HepG2 (cell line): ENCODE measurements at regions not wholly inside any gene's neighbourhood (a gene's known extent, or its start where the extent isn't known, plus 50 kb on each side); places are given as distances from the start of the nearest gene placed in this dataset.

ENCODE experiments used
- ATAC-seq: fragments of 200-7000 bp; cut with Tn5 transposase; 3 replicates; pipeline ENCODE4 v1.9.1; 2020; ENCODE audit warnings: mild to moderate bottlenecking, moderate library complexity
- BruUV-seq: library from RNA; stranded (reverse); fragments of 400-500 nt; replicated peaks from 2 replicates; lab custom pipeline; 2021; lab: Mats Ljungman, UMichigan
- CTCF ChIA-PET: fragments of 300-600 bp; formaldehyde crosslinking; extraction: SDS; loops from one replicate; lab custom pipeline; 2021; ENCODE audit warnings: low total read pairs, inconsistent platforms, low intra/inter-chr PET ratio; lab: Yijun Ruan, JAX
- POLR2A ChIA-PET: fragments of 350-600 bp; sonication (Branson Sonifier 250); formaldehyde crosslinking; loops from one replicate; lab custom pipeline; 2020; ENCODE audit warnings: antibody characterized with exemption, inconsistent platforms; lab: Yijun Ruan, JAX
- DNase-seq: peaks from one replicate; pipeline ENCODE4 v3.0.0-alpha.2; 2015; ENCODE audit warnings: low spot score
- FAIRE-seq: peaks from 3 replicates; lab custom pipeline; 2011; peaks lifted over from hg19 to GRCh38; lab: Jason Lieb, UNC
- H2AFZ ChIP-seq: one replicate; pipeline ENCODE4 v1.6.1; 2011; ENCODE audit warnings: low read length, inconsistent platforms
- H3K27ac ChIP-seq: fragments of 300-600 bp; 3 replicates; pipeline ENCODE4 v1.8.0; 2011; ENCODE audit warnings: mixed run types, mild to moderate bottlenecking, mixed read lengths, low read length, inconsistent platforms; ENCODE audit not compliant: insufficient read depth; ENCODE audit errors: extremely low read length
- H3K27me3 ChIP-seq, 2 experiments: fragments of 200-600 bp in 1 of 2; 2 replicates in 1 of 2; 3 replicates in 1 of 2; pipeline versions ENCODE4 v1.6.0 to v1.8.0; 2011; ENCODE audit warnings: low read length in 2 of 2, mild to moderate bottlenecking in 2 of 2, moderate library complexity in 2 of 2, inconsistent platforms in 1 of 2; ENCODE audit not compliant: insufficient read depth in 2 of 2, control insufficient read depth in 1 of 2
- H3K36me3 ChIP-seq, 2 experiments: fragments of 200-600 bp in 1 of 2; replicated peaks in 1 of 2; 2 replicates in 1 of 2; 3 replicates in 1 of 2; pipeline versions ENCODE4 v1.5.1 to v1.8.0; 2011; ENCODE audit warnings: low read length in 2 of 2, inconsistent platforms in 1 of 2; ENCODE audit not compliant: insufficient read depth in 2 of 2, control insufficient read depth in 1 of 2
- H3K4me1 ChIP-seq: 2 replicates; pipeline ENCODE4 v1.5.1; 2012; ENCODE audit warnings: low read length, inconsistent platforms; ENCODE audit not compliant: insufficient read depth
- H3K4me2 ChIP-seq: 2 replicates; pipeline ENCODE4 v1.6.0; 2011; ENCODE audit warnings: low read depth, low read length, inconsistent platforms
- H3K4me3 ChIP-seq, 3 experiments: fragments of 200-600 bp in 1 of 3; sonication (generic), shearing (Covaris generic) in 1 of 3; replicated peaks in 1 of 3; 2 replicates each; pipeline ENCODE4 v1.5.1; 2011 to 2016; ENCODE audit warnings: low read length in 3 of 3, inconsistent platforms in 2 of 3, low read depth in 2 of 3, mild to moderate bottlenecking in 2 of 3, control low read depth in 1 of 3, mixed read lengths in 1 of 3; ENCODE audit not compliant: insufficient read depth in 1 of 3
- H3K79me2 ChIP-seq: one replicate; pipeline ENCODE4 v1.6.1; 2011; ENCODE audit warnings: low read length, inconsistent platforms; ENCODE audit not compliant: insufficient read depth
- H3K9ac ChIP-seq: 2 replicates; pipeline ENCODE4 v1.6.0; 2011; ENCODE audit warnings: mild to moderate bottlenecking, low read depth, low read length, inconsistent platforms; ENCODE audit not compliant: insufficient read depth
- H3K9me3 ChIP-seq: 2 replicates; pipeline ENCODE4 v1.5.1; 2012; ENCODE audit warnings: mild to moderate bottlenecking, low read length
- H4K20me1 ChIP-seq: 2 replicates; pipeline ENCODE4 v1.6.0; 2011; ENCODE audit warnings: inconsistent platforms, mild to moderate bottlenecking, low read length, moderate library complexity; ENCODE audit not compliant: insufficient read depth
- MEIS1 ChIP-seq: sonication (generic); formaldehyde crosslinking; IDR thresholded peaks from 2 replicates; pipeline ENCODE4 v1.9.0; 2021; ENCODE audit warnings: mild to moderate bottlenecking, missing genetic modification reagents, moderate library complexity, borderline replicate concordance
- NR2F6 ChIP-seq, 2 experiments: IDR thresholded peaks; 2 replicates each; pipeline ENCODE4 v1.6.1; 2016; ENCODE audit warnings: antibody characterized with exemption in 1 of 2, mild to moderate bottlenecking in 1 of 2
- RXRA ChIP-seq: sonication (generic); formaldehyde crosslinking; IDR thresholded peaks from 2 replicates; pipeline ENCODE4 v1.5.1; 2020; ENCODE audit warnings: missing genetic modification reagents
- ZFP82 ChIP-seq: sonication (generic); formaldehyde crosslinking; IDR thresholded peaks from 2 replicates; pipeline ENCODE4 v1.5.1; 2020; ENCODE audit warnings: mild to moderate bottlenecking, missing genetic modification reagents, borderline replicate concordance
- WGBS: methylation state at CpG from one replicate; pipeline ENCODE4 v1.1.6; 2017; ENCODE audit warnings: low lambda C conversion rate; 5-methylcytosine and 5-hydroxymethylcytosine counted together
- in situ Hi-C: cut with HindIII; loops from 2 replicates; pipeline ENCODE4 v1.10.0; 2017; ENCODE audit warnings: low pct_unique_long_range_greater_than_20kb; ENCODE audit not compliant: extremely low pct_ligation_motif_present
- intact Hi-C: fragments of 100-400 bp; cut with micrococcal nuclease; formaldehyde crosslinking; loops from one replicate; pipeline ENCODE4 v1.10.0; 2022; ENCODE audit not compliant: unreplicated experiment
- TF ChIP-seq, protein P1 (sequence below): sonication (generic); formaldehyde crosslinking; IDR thresholded peaks from 2 replicates; pipeline ENCODE4 v1.9.0; 2021; ENCODE audit warnings: mild to moderate bottlenecking, missing genetic modification reagents

DNA sequence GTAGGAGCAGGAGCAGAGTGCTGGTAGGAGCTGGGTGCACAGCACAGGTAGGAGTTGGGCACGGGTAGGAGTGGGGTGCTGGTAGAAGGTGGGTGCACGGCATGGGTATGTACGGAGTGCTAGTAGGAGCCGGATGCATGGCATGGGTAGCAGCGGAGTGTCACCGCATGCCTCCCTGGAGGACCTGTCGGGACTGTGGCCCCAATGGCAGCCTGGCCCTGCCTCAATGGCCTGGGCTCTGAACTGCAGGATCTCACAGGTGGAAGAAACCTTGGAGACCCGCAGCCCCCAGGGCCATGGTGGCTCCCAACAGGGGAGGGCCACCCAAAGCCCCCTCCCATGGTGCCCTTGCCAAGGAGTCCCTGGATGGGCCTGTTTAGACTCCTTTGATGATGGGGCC, 1146.0 kb downstream of the UQCRFS1 start:
- FAIRE-seq (no peak), ATAC-seq (no peak), DNase-seq (no peak)
- H3K9ac ChIP-seq = no peak overlapping the region
- no peaks in the 10 kb centered on the region for H3K36me3 ChIP-seq
- 27% methylated on average over 3 of the region's 8 CpGs for WGBS
- TF ChIP-seq MEIS1 (CRISPR knock-in tag) (no peak), ZFP82 (CRISPR knock-in tag) (no peak), RXRA (CRISPR knock-in tag) (no peak), NR2F6 (IDR thresholded peaks at IDR 0.05) (no peak), NR2F6 (CRISPR knock-in tag; IDR thresholded peaks at IDR 0.05) (no peak)
- TF ChIP-seq, protein P1, sequence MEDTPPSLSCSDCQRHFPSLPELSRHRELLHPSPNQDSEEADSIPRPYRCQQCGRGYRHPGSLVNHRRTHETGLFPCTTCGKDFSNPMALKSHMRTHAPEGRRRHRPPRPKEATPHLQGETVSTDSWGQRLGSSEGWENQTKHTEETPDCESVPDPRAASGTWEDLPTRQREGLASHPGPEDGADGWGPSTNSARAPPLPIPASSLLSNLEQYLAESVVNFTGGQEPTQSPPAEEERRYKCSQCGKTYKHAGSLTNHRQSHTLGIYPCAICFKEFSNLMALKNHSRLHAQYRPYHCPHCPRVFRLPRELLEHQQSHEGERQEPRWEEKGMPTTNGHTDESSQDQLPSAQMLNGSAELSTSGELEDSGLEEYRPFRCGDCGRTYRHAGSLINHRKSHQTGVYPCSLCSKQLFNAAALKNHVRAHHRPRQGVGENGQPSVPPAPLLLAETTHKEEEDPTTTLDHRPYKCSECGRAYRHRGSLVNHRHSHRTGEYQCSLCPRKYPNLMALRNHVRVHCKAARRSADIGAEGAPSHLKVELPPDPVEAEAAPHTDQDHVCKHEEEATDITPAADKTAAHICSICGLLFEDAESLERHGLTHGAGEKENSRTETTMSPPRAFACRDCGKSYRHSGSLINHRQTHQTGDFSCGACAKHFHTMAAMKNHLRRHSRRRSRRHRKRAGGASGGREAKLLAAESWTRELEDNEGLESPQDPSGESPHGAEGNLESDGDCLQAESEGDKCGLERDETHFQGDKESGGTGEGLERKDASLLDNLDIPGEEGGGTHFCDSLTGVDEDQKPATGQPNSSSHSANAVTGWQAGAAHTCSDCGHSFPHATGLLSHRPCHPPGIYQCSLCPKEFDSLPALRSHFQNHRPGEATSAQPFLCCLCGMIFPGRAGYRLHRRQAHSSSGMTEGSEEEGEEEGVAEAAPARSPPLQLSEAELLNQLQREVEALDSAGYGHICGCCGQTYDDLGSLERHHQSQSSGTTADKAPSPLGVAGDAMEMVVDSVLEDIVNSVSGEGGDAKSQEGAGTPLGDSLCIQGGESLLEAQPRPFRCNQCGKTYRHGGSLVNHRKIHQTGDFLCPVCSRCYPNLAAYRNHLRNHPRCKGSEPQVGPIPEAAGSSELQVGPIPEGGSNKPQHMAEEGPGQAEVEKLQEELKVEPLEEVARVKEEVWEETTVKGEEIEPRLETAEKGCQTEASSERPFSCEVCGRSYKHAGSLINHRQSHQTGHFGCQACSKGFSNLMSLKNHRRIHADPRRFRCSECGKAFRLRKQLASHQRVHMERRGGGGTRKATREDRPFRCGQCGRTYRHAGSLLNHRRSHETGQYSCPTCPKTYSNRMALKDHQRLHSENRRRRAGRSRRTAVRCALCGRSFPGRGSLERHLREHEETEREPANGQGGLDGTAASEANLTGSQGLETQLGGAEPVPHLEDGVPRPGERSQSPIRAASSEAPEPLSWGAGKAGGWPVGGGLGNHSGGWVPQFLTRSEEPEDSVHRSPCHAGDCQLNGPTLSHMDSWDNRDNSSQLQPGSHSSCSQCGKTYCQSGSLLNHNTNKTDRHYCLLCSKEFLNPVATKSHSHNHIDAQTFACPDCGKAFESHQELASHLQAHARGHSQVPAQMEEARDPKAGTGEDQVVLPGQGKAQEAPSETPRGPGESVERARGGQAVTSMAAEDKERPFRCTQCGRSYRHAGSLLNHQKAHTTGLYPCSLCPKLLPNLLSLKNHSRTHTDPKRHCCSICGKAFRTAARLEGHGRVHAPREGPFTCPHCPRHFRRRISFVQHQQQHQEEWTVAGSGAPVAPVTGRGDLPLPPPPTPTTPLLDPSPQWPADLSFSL = no peak
- ChIA-PET CTCF (no interaction called here), POLR2A (no interaction called here)
- H3K9me3 ChIP-seq = peaks cover 91% of the 10 kb centered on the region
- H3K27me3 ChIP-seq = no peaks in the 10 kb centered on the region
- intact Hi-C loops (no loop called here), in situ Hi-C loops (no loop called here)
- H3K4me3 ChIP-seq = no peak overlapping the region
- H4K20me1 ChIP-seq = no peaks in the 10 kb centered on the region
- no peak overlapping the region for H3K27ac ChIP-seq
- no peaks in the 10 kb centered on the region for H3K4me1 ChIP-seq
- no TSS peak for BruUV-seq
- no peak overlapping the region for H3K4me2 ChIP-seq
- no peaks in the 10 kb centered on the region for H3K79me2 ChIP-seq
- no peak overlapping the region for H2AFZ ChIP-seq
